Nephron progenitor cell (in vitro differentiated cells): ENCODE measurements at regions not wholly inside any gene's neighbourhood (a gene's known extent, or its start where the extent isn't known, plus 50 kb on each side); places are given as distances from the start of the nearest gene placed in this dataset.

ENCODE experiments used
- DNase-seq: peaks from one replicate; pipeline ENCODE4 v3.0.0; 2021
- H3K27ac Mint-ChIP-seq: 2 replicates; pipeline ENCODE4 v1.8.0; 2021; ENCODE audit warnings: mild to moderate bottlenecking, moderate library complexity, mixed read lengths
- H3K27me3 Mint-ChIP-seq: 2 replicates; pipeline ENCODE4 v1.8.0; 2021; ENCODE audit warnings: mild to moderate bottlenecking, low read depth, mixed read lengths; ENCODE audit not compliant: poor library complexity
- H3K36me3 Mint-ChIP-seq: 2 replicates; pipeline ENCODE4 v1.8.0; 2021; ENCODE audit warnings: low read depth, mixed read lengths
- H3K4me1 Mint-ChIP-seq: 2 replicates; pipeline ENCODE4 v1.8.0; 2021; ENCODE audit warnings: mixed read lengths
- H3K4me3 Mint-ChIP-seq: 2 replicates; pipeline ENCODE4 v1.8.0; 2021; ENCODE audit warnings: mild to moderate bottlenecking, moderate library complexity, mixed read lengths
- H3K9me3 Mint-ChIP-seq: 2 replicates; pipeline ENCODE4 v1.8.0; 2021; ENCODE audit warnings: mild to moderate bottlenecking, moderate library complexity, mixed read lengths
- TF ChIP-seq, protein P1 (sequence below): fragments of 200-600 bp; sonication (generic); IDR thresholded peaks from 2 replicates; pipeline ENCODE4 v1.5.0; 2021; ENCODE audit warnings: antibody characterized with exemption

DNA sequence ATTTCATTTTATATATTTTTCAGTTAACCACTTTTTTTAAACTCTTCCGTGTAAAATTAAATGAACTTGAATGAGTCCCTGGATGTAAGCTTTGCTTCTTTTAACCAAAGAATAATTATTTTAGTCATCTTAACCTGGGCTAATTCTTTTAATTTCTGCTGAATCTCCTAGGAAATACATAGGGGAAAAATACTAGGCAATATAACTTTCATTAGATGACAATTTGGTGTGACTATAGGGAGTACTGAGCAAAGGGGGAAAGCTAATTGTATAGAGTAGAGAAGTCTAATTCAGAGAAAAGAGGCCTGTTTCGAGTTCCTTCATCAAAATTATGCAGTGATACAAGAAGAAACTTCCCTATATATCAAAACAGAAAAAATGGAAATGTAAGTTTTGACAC, 388.1 kb downstream of the NOVA1 start:
- Mint-ChIP-seq H3K36me3 (no peaks in the 10 kb centered on the region), H3K27me3 (peaks cover 25% of the 10 kb centered on the region), H3K4me3 (no peak overlapping the region), H3K4me1 (peaks cover 2% of the 10 kb centered on the region), H3K9me3 (no peaks in the 10 kb centered on the region), H3K27ac (no peak overlapping the region)
- TF ChIP-seq, protein P1, sequence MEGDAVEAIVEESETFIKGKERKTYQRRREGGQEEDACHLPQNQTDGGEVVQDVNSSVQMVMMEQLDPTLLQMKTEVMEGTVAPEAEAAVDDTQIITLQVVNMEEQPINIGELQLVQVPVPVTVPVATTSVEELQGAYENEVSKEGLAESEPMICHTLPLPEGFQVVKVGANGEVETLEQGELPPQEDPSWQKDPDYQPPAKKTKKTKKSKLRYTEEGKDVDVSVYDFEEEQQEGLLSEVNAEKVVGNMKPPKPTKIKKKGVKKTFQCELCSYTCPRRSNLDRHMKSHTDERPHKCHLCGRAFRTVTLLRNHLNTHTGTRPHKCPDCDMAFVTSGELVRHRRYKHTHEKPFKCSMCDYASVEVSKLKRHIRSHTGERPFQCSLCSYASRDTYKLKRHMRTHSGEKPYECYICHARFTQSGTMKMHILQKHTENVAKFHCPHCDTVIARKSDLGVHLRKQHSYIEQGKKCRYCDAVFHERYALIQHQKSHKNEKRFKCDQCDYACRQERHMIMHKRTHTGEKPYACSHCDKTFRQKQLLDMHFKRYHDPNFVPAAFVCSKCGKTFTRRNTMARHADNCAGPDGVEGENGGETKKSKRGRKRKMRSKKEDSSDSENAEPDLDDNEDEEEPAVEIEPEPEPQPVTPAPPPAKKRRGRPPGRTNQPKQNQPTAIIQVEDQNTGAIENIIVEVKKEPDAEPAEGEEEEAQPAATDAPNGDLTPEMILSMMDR: no peak
- no peak for DNase-seq

DNA sequence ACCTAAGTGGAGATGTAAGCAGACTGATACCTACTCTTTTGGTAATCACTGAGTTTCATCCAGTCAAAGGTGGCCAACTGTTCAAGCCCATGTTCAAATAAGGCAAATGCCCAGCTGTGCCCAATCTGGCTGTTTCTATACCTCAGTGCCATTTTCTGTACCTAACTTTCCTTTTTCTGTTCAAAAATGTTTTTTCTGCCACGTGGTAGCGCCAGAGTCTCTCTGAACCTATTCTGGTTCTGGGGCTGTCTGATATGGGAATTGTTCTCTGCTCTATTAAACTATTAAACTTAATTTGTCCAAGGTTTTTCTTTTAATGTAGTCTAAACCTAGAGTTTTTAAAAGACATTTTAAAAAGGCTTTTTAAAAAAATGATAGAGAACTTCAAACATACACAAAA, 391.2 kb downstream of the NOVA1 start:
- Mint-ChIP-seq H3K4me1 (peaks cover 4% of the 10 kb centered on the region), H3K4me3 (peak overlapping the region; percentile 28), H3K27me3 (peaks cover 35% of the 10 kb centered on the region), H3K27ac (no peak overlapping the region), H3K9me3 (no peaks in the 10 kb centered on the region), H3K36me3 (no peaks in the 10 kb centered on the region)
- DNase-seq: no peak
- TF ChIP-seq, protein P1: no peak

DNA sequence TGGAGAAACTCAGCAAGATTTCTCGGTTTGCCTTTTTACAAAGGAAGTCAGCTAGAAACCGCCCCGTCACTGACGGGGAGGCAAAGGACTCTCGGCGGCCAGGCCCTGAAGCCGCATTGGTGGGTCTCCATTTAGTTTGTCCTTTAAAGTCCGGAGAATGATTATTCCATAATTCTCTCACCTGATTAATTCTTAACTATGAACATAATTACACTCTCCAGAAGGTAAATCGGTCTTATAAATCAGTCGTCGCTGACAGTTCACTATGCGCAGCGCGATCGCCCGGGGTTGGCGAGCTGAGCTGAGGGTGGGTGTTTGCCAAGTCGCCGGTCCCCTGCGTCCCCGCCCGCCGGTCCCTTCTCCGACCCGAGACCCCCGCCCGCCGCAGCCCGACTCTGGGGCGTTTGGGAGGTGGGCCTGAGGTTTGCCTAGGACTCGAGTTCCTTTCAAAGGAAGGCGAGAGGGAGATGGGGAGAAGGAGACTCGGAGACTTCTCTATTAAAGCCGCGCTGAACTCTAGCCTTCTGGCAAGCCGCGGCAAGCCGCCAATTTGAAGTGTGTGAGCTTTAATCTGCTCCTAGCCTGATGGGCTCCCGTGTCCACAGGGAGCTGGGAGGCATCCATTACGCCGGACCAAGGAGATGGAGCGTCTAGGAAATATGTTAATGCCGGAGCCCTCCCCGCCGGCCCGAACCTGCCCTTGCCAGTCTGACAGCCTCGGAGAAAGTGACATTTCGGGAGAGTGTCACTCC, 392.9 kb downstream of the NOVA1 start:
- TF ChIP-seq, protein P1: no peak
- DNase-seq: peak; percentile 65
- peak overlapping the region; percentile 88 for H3K4me3 Mint-ChIP-seq
- no peaks in the 10 kb centered on the region for H3K9me3 Mint-ChIP-seq
- peaks cover 4% of the 10 kb centered on the region for H3K4me1 Mint-ChIP-seq
- H3K27ac Mint-ChIP-seq: no peak overlapping the region
- no peaks in the 10 kb centered on the region for H3K36me3 Mint-ChIP-seq
- H3K27me3 Mint-ChIP-seq: peaks cover 35% of the 10 kb centered on the region

DNA sequence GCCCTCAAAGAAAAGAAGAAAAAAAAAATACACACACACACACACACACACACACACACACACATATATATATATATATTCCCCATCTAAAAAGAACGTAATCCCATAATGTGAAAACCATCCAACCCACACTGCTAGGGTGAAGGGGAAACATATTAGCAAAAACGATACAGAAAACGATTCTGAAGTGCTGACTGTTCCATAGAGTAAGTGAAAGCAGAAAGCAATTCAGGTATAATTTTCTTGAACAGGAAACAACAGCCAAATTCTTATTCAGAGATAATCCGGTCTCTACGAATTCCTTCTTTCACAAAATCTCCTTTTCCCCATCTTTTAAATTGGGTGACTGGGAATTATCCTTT, 393.5 kb downstream of the NOVA1 start:
- DNase-seq: no peak
- Mint-ChIP-seq H3K9me3 (no peaks in the 10 kb centered on the region), H3K4me1 (peaks cover 4% of the 10 kb centered on the region), H3K27ac (no peak overlapping the region), H3K27me3 (peaks cover 35% of the 10 kb centered on the region), H3K36me3 (no peaks in the 10 kb centered on the region), H3K4me3 (peak overlapping the region; percentile 88)
- TF ChIP-seq, protein P1: no peak

DNA sequence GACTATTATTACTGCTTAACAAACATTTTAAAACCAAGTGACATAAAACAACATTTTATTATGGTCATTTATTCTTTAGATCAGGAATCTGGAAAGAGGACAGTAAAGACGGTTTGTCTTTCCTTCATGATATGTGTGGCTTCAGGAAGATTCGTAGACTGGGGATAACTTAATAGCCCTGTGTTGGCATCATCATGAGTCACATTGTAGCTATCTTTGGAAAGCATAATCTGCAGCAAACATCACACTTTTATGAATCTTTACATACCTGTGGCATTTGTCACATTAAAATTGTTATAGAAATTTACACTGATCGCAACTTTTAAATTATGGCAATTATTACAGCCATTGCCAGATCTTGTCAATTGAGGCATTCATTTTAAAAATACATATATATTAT, 397.1 kb downstream of the NOVA1 start:
- TF ChIP-seq, protein P1: no peak
- peaks cover 4% of the 10 kb centered on the region for H3K4me1 Mint-ChIP-seq
- H3K27ac Mint-ChIP-seq: no peak overlapping the region
- H3K36me3 Mint-ChIP-seq: no peaks in the 10 kb centered on the region
- no peak for DNase-seq
- no peak overlapping the region for H3K4me3 Mint-ChIP-seq
- H3K27me3 Mint-ChIP-seq: peaks cover 20% of the 10 kb centered on the region
- H3K9me3 Mint-ChIP-seq: no peaks in the 10 kb centered on the region
